ENCODE measurements at regions not wholly inside any gene's neighbourhood (a gene's known extent, or its start where the extent isn't known, plus 50 kb on each side); places are given as distances from the start of the nearest gene placed in this dataset.

DNA sequence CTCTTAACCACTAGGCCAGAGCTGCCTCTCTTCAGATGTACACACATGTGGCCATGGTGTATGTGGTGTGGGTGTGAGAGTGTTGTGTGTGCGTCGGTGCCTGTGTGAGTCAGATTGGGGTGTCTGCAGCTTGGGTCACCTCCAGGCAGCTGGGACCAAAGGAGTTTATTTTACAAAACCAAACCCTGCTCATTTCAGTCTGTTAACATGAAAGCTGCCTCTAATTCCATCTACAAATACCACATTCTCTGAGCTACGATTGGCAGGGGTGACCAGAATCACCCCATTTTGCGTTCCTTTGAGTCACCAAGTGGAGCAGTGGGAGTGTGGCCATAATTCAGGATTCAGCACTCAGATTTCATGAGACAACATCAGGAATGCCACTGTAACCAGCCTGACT lies 105.3 kb downstream of the IRX5 start:
- DNase-seq (ENCODE audit: low read depth) = no peak
- TF ChIP-seq, protein P1, sequence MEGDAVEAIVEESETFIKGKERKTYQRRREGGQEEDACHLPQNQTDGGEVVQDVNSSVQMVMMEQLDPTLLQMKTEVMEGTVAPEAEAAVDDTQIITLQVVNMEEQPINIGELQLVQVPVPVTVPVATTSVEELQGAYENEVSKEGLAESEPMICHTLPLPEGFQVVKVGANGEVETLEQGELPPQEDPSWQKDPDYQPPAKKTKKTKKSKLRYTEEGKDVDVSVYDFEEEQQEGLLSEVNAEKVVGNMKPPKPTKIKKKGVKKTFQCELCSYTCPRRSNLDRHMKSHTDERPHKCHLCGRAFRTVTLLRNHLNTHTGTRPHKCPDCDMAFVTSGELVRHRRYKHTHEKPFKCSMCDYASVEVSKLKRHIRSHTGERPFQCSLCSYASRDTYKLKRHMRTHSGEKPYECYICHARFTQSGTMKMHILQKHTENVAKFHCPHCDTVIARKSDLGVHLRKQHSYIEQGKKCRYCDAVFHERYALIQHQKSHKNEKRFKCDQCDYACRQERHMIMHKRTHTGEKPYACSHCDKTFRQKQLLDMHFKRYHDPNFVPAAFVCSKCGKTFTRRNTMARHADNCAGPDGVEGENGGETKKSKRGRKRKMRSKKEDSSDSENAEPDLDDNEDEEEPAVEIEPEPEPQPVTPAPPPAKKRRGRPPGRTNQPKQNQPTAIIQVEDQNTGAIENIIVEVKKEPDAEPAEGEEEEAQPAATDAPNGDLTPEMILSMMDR (conservative IDR thresholded peaks at IDR 0.05; ENCODE audit: low read depth, low read length) = no peak
- H3K4me3 ChIP-seq (ENCODE audit: low read depth, low read length) = no peak overlapping the region

- H3K4me3 ChIP-seq (ENCODE audit: low read depth, low read length) = no peak overlapping the region
- no peak for DNase-seq (ENCODE audit: low read depth)
- TF ChIP-seq, protein P1 (conservative IDR thresholded peaks at IDR 0.05; ENCODE audit: low read depth, low read length) = no peak
Observed at GRCh38 chr16:55036371-55036821, 105.7 kb downstream of the IRX5 start.

DNA sequence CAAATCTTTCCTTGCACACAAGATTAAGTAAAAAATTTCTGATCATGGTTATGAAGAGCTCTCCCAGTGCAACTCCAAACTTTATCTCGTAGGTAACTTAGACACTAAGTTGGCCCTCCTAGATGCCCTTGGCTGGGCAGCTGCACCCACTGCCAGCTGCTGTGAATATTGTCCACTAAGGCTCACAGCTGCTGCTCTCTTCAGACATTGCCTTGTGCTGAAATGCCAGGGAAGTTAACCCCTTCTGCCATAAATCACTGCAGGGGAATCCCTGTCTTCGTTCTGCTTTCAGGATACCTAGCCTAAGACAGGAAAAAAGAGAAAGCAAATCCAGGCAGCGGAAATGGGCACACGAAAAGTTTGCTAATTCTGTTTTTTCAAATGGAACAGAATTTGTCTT lies 106.4 kb downstream of the IRX5 start:
- TF ChIP-seq, protein P1 (conservative IDR thresholded peaks at IDR 0.05; ENCODE audit: low read depth, low read length) = no peak
- no peak overlapping the region for H3K4me3 ChIP-seq (ENCODE audit: low read depth, low read length)

GRCh38 chr16:55037966-55038365 lies 107.3 kb downstream of the IRX5 start:
- no peak for DNase-seq (ENCODE audit: low read depth)
- H3K4me3 ChIP-seq (ENCODE audit: low read depth, low read length) = no peak overlapping the region
- TF ChIP-seq, protein P1 (conservative IDR thresholded peaks at IDR 0.05; ENCODE audit: low read depth, low read length) = no peak

More for the DNA sequence above, 106.4 kb downstream of the IRX5 start:
- no peak for DNase-seq (ENCODE audit: low read depth)

DNA sequence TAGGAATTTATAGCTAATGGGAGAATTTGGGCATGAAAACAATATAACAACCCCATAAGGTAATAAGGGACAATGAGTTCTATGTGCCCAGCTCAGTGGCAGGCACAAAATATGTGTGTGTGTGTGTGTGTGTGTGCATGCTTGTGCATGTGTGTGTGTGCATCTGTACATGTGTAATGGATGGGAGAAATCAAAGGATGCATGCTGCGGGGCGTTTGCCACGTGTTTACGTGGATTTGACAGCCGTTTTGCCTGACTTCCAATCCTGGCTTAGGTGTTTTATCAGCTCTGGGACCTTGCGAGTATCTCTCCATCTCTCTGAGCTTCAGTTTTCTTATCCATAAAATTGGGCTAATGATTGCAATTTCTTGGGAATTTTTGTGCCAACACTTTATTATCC lies 108.4 kb downstream of the IRX5 start:
- H3K4me3 ChIP-seq (ENCODE audit: low read depth, low read length) = no peak overlapping the region
- TF ChIP-seq, protein P1 (conservative IDR thresholded peaks at IDR 0.05; ENCODE audit: low read depth, low read length) = no peak
- no peak for DNase-seq (ENCODE audit: low read depth)

GRCh38 chr16:55039511-55039910 lies 108.8 kb downstream of the IRX5 start:
- DNase-seq (ENCODE audit: low read depth) = no peak
- TF ChIP-seq, protein P1 (conservative IDR thresholded peaks at IDR 0.05; ENCODE audit: low read depth, low read length) = no peak
- no peak overlapping the region for H3K4me3 ChIP-seq (ENCODE audit: low read depth, low read length)

DNA sequence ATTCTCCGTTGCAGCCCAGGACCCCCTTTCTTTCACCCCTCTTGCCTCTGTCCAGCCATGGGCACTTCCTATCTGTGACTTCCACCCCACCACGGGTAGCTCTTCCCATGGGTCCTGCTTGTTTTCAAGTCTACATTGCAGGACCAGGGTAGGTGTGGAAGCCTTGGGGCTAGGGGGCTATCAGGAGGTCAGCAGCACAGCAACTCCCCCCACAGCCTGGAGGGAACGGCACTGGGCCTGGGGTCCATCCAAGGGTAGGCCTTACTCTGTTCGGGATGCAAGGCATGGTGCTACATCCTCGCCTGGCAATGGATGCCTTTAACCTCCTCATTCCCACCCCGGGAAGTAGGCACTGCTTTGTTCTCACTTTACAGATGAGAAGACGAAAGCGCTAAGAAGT lies 109.3 kb downstream of the IRX5 start:
- no peak overlapping the region for H3K4me3 ChIP-seq (ENCODE audit: low read depth, low read length)
- no peak for DNase-seq (ENCODE audit: low read depth)
- TF ChIP-seq, protein P1 (conservative IDR thresholded peaks at IDR 0.05; ENCODE audit: low read depth, low read length) = no peak

All from epithelial cell of proximal tubule (primary cell).